Stimulated activated CD8-positive, alpha-beta memory T cell treated with anti-CD3 and anti-CD28 coated beads, Interleukin-15, amount 100 ng/mL, for 4 hours (primary cell): ENCODE measurements at regions not wholly inside any gene's neighbourhood (a gene's known extent, or its start where the extent isn't known, plus 50 kb on each side); places are given as distances from the start of the nearest gene placed in this dataset.

Source experiments
- DNase-seq, 2 donors: peaks; one replicate each; pipeline ENCODE4 v3.0.0-alpha.2; 2020; ENCODE audit warnings: low read depth in 2 of 2

DNA sequence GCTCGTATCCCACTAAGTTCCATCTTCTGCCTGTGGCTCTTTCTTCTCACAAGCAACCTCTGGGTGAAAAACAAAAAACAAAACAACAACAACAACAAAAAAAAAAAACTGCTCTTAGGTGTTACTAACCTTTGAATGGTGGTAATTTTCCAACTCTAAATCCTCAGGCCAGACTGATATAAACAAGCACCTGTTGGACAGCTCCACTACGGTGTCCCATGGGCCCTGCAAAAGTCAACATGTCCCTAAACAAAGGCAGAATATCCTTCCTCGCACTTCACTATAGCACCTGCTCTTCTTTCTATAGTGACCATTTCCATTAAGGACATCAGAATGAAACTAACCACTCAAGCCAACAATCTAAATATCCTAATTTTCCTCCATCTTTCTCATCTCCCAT lies 54.6 kb upstream of the PARM1 start:
- no peak for DNase-seq

DNA sequence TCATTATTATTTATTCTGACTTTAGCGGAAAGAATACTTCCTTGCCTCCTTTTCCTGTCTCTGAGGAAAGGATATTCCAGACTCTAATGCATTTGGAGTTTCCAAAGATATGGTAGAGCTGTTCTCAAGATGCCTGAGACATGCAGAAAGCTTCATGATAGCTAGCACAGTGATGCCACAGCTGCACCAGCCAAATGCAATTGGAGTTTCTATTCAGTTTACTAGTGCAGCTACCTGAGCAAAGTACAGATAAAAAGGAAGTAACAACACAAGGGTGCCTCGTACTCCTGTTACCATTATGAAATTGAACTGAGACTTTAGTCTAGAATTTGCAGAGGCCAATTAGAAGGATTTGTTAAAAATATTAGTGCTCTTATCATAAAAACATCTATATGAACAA lies 57.5 kb upstream of the PARM1 start:
- no peak for DNase-seq

DNA sequence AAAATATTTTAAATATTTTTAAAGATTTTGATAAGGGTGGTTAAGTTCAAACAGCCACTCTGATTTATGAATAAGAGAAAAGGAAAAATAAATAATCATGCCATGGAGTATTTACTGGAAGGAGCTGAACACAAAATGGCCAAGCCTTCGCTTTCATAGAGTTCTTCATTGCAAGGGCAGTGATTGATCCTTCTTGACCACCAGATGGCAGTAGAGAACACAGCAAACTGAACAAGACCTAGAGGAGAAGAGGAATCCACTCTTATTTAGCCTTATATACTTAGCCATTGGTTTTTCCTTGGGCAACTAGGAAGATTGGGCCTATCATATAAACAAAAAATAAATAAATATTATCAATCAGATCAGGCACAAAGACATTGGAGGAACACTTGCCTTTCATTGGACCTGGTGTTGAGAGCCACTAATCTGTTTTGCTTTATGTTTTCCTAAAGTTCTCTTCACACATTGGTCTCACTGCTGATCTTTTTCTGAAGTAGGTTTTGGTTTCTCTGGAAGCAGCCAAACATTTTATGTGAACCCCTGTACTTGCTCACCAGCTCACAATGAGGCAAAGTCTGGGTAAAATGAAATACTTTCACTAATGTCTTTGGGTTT lies 58.1 kb upstream of the PARM1 start:
- peak in 1 of 2 donors; percentile 1 for DNase-seq

DNA sequence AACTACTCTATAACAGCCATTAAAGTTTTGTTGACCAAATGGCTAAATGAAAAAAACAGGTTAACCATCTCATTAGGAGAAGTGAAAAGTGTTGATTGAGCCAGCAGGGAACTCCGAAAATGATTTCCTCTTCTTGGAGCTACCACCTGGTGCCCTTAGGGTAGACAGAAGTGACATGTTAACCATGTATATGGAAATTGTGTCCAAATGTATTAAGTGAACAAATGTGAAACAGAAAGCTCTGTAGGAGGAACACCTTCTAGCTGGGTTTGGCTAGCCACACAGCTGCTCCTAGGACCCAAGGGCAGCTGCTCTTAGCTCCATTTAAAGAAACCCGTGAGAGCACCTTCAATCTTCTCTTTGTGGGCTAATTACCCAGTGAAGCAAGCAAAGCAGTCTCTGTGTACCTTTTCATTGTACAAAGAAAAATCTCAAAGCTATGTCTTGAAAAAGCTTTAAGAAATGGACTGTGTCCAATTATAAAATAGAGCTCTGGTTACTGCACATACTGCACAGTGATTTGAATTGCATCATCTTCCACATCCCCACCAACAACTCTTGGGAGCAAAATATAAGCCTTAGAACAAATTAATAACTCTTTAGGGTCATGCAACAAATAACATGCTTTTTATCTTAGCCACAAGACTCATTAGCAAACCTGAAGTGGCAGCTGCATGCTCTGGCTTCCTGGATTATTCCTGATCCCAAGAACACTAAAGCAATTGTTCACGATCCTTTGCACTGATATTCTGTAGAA lies 59.2 kb upstream of the PARM1 start:
- no peak for DNase-seq

DNA sequence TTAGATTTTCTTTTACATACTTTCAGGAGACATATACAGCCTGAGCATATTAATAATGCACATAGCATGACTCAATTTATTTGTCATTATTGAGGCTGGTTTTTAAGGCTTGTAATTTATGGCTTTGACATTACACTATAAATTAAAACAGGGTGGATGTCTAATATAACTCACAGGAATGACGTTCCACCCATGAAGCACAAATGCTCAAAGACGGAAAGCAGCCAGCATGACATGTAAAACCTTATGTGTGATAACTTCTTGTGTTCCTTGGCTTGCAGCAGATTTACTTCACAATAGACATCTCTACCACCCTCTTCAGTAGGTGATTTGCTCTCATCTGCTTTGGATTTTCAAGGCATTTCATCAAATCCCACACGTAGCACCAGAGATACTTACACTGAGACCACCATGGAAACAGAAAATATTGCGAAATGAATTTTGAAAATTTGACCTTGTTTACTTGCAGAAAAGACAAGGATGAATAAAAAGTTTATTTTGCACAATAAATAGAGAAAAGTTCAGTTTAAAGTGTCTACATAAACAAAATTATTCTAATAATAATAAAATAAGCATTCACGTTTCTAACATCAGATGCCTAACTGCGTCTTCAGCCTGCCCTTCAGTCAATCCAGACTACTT lies 64.7 kb upstream of the BTC start:
- no peak for DNase-seq

DNA sequence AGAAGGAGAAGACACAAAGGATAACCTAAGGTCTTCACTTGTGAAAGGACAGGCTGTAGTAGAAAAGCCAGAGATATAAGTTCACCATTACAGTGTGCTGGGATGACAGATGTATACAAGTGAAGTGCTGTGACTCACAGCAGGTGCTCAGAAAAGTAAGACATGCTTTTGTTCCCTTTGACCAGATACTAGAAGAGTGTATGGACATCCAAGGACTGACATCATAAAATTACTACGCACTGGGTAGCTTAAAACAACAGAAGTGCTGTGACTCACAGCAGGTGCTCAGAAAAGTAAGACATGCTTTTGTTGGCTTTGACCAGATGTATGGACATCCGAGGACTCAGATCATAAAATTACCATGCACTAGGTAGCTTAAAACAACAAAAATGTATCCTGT lies 61.6 kb upstream of the BTC start:
- no peak for DNase-seq

DNA sequence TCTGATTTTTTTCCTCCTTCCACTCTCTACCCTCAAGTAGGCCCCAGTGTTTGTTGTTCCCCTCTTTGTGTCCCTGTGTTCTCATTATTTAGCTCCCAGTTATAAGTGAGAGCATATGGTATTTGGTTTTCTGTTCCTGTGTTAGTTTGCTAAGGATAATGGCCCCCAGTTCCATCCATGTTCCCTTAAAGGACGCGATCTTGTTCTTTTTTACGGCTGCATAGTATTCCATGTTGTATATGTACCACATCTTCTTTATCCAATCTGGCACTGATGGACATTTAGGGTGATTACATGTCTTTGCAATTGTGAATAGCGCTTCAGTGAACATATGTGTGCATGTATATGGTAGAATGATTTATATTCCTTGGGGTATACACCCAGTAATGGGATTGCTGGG lies 54.5 kb upstream of the BTC start:
- DNase-seq = no peak

DNA sequence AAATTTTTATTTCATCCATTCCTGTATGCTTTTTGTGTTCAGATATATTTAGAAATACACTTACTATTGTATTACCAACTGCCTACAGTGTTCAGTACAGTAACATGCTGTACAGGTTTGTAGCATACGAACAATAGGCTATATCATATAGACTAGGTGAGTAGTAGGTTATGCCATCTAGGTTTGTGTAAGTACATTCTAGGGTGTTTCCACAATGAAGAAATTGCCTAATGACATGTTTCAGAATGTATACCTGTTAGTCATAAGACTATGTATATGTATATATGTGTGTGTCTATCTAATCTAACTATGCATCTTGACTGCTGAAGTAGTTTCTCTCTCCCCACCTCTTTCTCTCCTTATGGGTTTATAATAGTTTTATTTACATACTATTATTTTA lies 51.5 kb upstream of the BTC start:
- no peak for DNase-seq
